ENCODE measurements at regions not wholly inside any gene's neighbourhood (a gene's known extent, or its start where the extent isn't known, plus 50 kb on each side); places are given as distances from the start of the nearest gene placed in this dataset.
"Not testable (repeated sequence)": the region's sequence is repeated elsewhere in the genome, so short reads cannot be mapped to it uniquely, and the experiment has no call there.

DNA sequence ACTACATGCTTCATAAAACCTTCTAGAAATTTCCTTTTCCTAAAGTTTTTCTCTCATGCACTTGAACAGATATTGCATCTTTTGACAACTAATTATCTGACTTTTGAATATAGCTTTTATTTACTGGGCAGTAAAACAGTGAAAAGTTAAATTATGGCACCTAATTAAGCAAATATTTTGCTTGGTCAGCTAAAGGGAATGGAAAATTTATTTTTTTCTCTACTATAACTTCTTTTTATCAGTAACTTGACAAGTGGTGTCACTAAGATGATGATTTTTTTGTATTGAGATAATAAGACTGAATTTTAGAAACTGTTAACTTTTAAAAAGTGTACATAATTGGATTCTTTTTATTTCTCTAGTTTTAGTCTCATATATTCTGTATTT, 351.6 kb downstream of the PIK3C3 start:
- Histone ChIP-seq H3K4me3 (ENCODE audit: insufficient read depth, low read depth, low read length) (no peak overlapping the region), H3K27ac (ENCODE audit: insufficient read depth, low read depth, low read length, poor library complexity, severe bottlenecking) (no peak overlapping the region), H3K9me3 (ENCODE audit: control insufficient read depth, low read length) (no peaks in the 10 kb centered on the region), H3K4me1 (ENCODE audit: control insufficient read depth, insufficient read depth, low read length) (peaks cover 6% of the 10 kb centered on the region), H3K36me3 (ENCODE audit: control insufficient read depth, insufficient read depth, low read length) (no peaks in the 10 kb centered on the region), H3K27me3 (ENCODE audit: control insufficient read depth, insufficient read depth, low read length, poor library complexity, severe bottlenecking) (no peaks in the 10 kb centered on the region)

DNA sequence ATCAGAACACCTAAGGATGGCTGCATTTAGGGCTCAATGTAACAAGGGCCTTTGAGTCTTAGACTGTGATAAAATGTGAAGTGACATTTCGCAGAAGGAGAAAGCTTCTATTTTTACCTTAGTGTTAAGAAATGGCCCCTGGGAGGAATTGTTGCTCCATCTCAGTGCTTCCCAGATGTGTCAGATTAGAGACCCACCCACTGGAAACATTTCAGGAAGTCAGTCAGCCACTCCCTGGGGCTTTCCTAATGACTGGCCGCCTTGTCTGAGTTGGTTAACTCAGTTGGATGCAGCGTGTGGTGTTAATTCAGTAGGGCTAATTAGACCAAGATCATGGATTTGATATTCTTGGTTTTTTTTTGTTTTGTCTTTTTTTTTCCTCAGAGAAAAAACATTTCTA, 355.9 kb downstream of the PIK3C3 start:
- no peaks in the 10 kb centered on the region for H3K9me3 ChIP-seq (ENCODE audit: control insufficient read depth, low read length)
- H3K4me3 ChIP-seq (ENCODE audit: insufficient read depth, low read depth, low read length), result no peak overlapping the region
- WGBS, 2 experiments, result 73 to 76% methylated on average over 3 of the region's 3 CpGs
- no peak overlapping the region for H3K27ac ChIP-seq (ENCODE audit: insufficient read depth, low read depth, low read length, poor library complexity, severe bottlenecking)
- no peaks in the 10 kb centered on the region for H3K36me3 ChIP-seq (ENCODE audit: control insufficient read depth, insufficient read depth, low read length)
- peaks cover 6% of the 10 kb centered on the region for H3K4me1 ChIP-seq (ENCODE audit: control insufficient read depth, insufficient read depth, low read length)
- H3K27me3 ChIP-seq (ENCODE audit: control insufficient read depth, insufficient read depth, low read length, poor library complexity, severe bottlenecking), result no peaks in the 10 kb centered on the region

DNA sequence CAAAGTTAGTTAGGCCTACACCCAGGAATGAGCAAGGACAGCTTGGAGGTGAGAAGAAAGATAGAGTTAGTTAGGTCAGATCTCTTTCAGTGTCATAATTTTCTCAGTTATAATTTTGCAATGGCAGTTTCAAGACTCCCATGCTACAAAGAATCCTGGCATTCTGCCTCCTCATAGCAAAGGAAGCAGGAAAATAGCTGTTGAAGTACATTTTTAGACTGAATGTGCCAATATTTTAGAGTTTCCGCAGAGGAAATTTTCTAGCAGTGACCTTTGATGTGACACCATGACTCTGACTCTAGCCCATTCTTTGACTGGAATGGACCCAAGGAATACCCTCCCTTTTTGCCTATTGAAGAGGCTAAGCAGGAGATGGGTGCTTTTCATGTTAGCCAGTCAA, 371.7 kb downstream of the PIK3C3 start:
- H3K36me3 ChIP-seq (ENCODE audit: control insufficient read depth, insufficient read depth, low read length), result no peaks in the 10 kb centered on the region
- H3K27me3 ChIP-seq (ENCODE audit: control insufficient read depth, insufficient read depth, low read length, poor library complexity, severe bottlenecking), result no peaks in the 10 kb centered on the region
- WGBS, 2 experiments, result 95 to 97% methylated on average over 1 of the region's 1 CpG
- no peaks in the 10 kb centered on the region for H3K9me3 ChIP-seq (ENCODE audit: control insufficient read depth, low read length)
- no peak overlapping the region for H3K4me3 ChIP-seq (ENCODE audit: insufficient read depth, low read depth, low read length)
- no peak overlapping the region for H3K27ac ChIP-seq (ENCODE audit: insufficient read depth, low read depth, low read length, poor library complexity, severe bottlenecking)
- no peaks in the 10 kb centered on the region for H3K4me1 ChIP-seq (ENCODE audit: control insufficient read depth, insufficient read depth, low read length)

DNA sequence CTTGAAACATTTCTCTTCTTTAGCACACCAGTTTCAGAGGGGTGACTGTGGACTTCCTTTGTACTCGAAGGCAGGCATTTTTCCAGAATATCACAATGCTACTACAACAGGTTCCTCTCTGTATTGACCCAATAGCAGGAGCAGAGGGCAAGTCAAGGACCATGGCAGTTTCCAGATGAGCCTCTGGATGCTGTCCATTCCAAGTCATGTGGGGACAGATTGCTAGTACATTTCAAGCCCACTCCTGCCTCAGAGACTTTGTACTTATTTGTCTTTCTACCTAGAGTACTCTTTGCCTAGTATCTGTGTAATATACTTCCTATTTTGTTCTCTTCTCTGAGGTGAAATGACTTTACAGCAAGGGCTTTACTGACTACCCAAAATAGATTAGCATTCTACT, 373.9 kb downstream of the PIK3C3 start:
- no peaks in the 10 kb centered on the region for H3K36me3 ChIP-seq (ENCODE audit: control insufficient read depth, insufficient read depth, low read length)
- H3K4me1 ChIP-seq (ENCODE audit: control insufficient read depth, insufficient read depth, low read length), result no peaks in the 10 kb centered on the region
- no peak overlapping the region for H3K27ac ChIP-seq (ENCODE audit: insufficient read depth, low read depth, low read length, poor library complexity, severe bottlenecking)
- no peaks in the 10 kb centered on the region for H3K27me3 ChIP-seq (ENCODE audit: control insufficient read depth, insufficient read depth, low read length, poor library complexity, severe bottlenecking)
- WGBS, 2 experiments, result 93 to 96% methylated on average over 1 of the region's 1 CpG
- no peaks in the 10 kb centered on the region for H3K9me3 ChIP-seq (ENCODE audit: control insufficient read depth, low read length)
- no peak overlapping the region for H3K4me3 ChIP-seq (ENCODE audit: insufficient read depth, low read depth, low read length)

DNA sequence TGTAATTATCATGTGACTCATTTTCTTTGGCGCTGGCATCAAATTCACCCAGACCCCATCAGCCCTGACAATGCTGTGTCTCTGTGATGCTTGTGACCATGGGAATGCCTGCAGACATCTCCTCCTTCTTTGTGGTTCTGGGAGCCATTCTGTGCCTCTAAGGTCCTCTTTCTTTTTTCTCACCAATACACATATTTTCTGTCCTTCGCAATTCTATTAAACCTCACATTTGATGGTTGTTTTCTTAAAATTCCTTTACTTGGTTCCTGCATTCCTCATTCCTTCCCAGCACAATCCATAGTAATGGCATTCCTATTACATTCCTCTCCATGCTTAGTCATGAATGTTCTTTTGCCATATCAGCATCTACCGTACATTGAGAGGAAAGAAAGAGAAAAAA, 375.3 kb downstream of the PIK3C3 start:
- WGBS, 2 experiments, result 92 to 98% methylated on average over 3 of the region's 3 CpGs
- no peaks in the 10 kb centered on the region for H3K9me3 ChIP-seq (ENCODE audit: control insufficient read depth, low read length)
- no peak overlapping the region for H3K4me3 ChIP-seq (ENCODE audit: insufficient read depth, low read depth, low read length)
- no peaks in the 10 kb centered on the region for H3K36me3 ChIP-seq (ENCODE audit: control insufficient read depth, insufficient read depth, low read length)
- no peaks in the 10 kb centered on the region for H3K4me1 ChIP-seq (ENCODE audit: control insufficient read depth, insufficient read depth, low read length)
- no peaks in the 10 kb centered on the region for H3K27me3 ChIP-seq (ENCODE audit: control insufficient read depth, insufficient read depth, low read length, poor library complexity, severe bottlenecking)
- H3K27ac ChIP-seq (ENCODE audit: insufficient read depth, low read depth, low read length, poor library complexity, severe bottlenecking), result no peak overlapping the region

DNA sequence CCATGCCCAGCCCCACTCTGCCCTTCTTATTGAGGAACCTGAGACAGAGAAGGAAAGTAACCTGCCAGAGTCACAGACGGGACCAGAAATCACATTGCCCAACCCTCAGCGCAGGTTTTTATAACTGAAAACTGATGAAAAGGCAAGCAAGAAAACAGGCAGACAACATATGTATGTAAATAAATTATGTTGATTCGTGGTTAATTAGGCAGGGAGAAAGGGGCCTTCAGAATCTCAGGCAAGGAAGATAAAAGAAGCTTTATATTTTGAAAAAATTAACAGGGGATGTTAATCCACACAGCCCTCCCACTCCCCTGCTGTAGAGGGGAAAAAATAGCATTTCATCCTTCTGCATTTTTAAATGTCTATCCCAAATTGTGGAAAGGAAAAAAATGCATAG, 378.5 kb downstream of the PIK3C3 start:
- Histone ChIP-seq H3K36me3 (ENCODE audit: control insufficient read depth, insufficient read depth, low read length) (no peaks in the 10 kb centered on the region), H3K9me3 (ENCODE audit: control insufficient read depth, low read length) (no peaks in the 10 kb centered on the region), H3K27ac (ENCODE audit: insufficient read depth, low read depth, low read length, poor library complexity, severe bottlenecking) (no peak overlapping the region), H3K4me1 (ENCODE audit: control insufficient read depth, insufficient read depth, low read length) (no peaks in the 10 kb centered on the region), H3K27me3 (ENCODE audit: control insufficient read depth, insufficient read depth, low read length, poor library complexity, severe bottlenecking) (no peaks in the 10 kb centered on the region), H3K4me3 (ENCODE audit: insufficient read depth, low read depth, low read length) (no peak overlapping the region)
- 85 to 92% methylated on average over 3 of the region's 3 CpGs for WGBS, 2 experiments

DNA sequence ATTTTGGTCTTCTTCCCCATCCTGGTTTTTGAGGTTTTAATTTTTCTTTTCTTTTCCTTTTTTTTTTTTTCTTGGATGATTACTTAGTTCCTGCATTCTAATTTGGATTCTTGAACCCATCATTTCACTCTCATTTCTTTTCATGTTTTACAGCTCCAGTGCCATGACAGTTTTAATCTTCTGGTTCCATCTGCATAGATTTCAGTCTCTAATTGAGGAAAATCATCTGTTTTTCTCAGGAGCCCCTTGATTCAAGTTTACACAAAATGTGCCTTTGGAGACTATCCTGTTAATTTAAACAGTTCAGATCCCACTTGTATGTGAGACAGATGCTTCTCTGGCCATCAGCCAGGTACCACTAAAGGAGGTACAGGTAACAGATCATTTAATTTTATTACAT, 379.9 kb downstream of the PIK3C3 start:
- no peak overlapping the region for H3K4me3 ChIP-seq (ENCODE audit: insufficient read depth, low read depth, low read length)
- no peak overlapping the region for H3K27ac ChIP-seq (ENCODE audit: insufficient read depth, low read depth, low read length, poor library complexity, severe bottlenecking)
- H3K27me3 ChIP-seq (ENCODE audit: control insufficient read depth, insufficient read depth, low read length, poor library complexity, severe bottlenecking), result no peaks in the 10 kb centered on the region
- no peaks in the 10 kb centered on the region for H3K36me3 ChIP-seq (ENCODE audit: control insufficient read depth, insufficient read depth, low read length)
- no peaks in the 10 kb centered on the region for H3K4me1 ChIP-seq (ENCODE audit: control insufficient read depth, insufficient read depth, low read length)
- H3K9me3 ChIP-seq (ENCODE audit: control insufficient read depth, low read length), result no peaks in the 10 kb centered on the region

DNA sequence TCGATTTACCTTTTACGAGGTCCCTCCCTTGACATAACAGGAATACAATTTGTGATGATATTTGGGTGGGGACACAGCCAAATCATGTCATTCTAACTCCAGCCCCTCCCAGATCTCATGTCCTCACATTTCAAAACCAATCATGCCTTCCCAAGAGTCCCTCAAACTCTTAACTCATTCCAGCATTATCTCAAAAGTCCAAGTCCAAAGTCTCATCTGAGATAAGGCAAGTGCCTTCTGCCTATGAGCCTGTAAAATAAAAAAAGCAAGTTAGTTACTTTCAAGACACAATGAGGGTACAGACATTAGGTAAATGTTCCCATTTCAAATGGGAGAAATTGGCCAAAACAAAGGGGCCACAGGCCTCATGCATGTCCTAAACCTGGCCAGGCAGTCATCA, 381.1 kb downstream of the PIK3C3 start:
- no peaks in the 10 kb centered on the region for H3K27me3 ChIP-seq (ENCODE audit: control insufficient read depth, insufficient read depth, low read length, poor library complexity, severe bottlenecking)
- H3K4me1 ChIP-seq (ENCODE audit: control insufficient read depth, insufficient read depth, low read length), result no peaks in the 10 kb centered on the region
- H3K27ac ChIP-seq (ENCODE audit: insufficient read depth, low read depth, low read length, poor library complexity, severe bottlenecking), result no peak overlapping the region
- no peaks in the 10 kb centered on the region for H3K36me3 ChIP-seq (ENCODE audit: control insufficient read depth, insufficient read depth, low read length)
- H3K9me3 ChIP-seq (ENCODE audit: control insufficient read depth, low read length), result no peaks in the 10 kb centered on the region
- WGBS, 2 experiments, result 100% methylated on average over 1 of the region's 2 CpGs
- no peak overlapping the region for H3K4me3 ChIP-seq (ENCODE audit: insufficient read depth, low read depth, low read length)

DNA sequence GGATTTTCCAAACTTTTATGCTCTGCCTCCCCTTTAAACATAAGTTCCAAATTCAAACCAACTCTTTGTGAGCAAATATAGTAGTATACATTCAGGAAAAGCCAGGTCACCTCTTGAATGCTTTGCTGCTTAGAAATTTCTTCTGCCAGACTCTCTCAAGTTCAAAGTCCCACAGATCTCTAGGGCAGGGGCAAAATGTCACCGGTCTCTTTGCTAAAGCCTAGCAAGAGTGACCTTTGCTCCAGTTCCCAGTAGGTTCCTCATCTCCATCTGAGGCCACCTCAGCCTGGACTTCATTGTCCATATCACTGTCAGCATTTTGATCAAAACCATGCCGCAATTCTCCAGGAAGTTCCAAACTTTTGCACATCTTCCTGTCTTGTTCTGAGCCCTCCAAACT, 382.3 kb downstream of the PIK3C3 start:
- not testable (repeated sequence) for H3K4me1 ChIP-seq (ENCODE audit: control insufficient read depth, insufficient read depth, low read length); H3K4me3 ChIP-seq (ENCODE audit: insufficient read depth, low read depth, low read length)
- WGBS, 2 experiments, result 88 to 94% methylated on average over 2 of the region's 2 CpGs

DNA sequence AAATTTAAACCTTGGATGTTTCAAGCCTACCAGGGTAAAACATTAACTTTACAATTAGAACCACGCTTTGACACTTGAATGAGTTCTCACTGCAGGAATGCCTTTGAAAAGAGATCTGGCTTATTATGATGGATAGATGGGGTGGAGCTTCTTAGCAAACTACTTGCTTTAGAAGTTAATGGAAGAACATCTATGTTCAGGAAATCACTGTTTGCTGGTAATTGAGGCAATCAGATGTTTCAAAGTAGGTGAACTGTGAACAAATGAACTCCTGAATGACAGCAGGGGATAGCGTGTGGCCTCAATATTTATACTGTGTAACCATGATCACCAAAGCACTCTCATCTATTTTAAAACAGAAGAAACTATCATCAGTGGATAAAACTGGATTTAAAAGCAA, 383.6 kb downstream of the PIK3C3 start:
- Histone ChIP-seq H3K36me3 (ENCODE audit: control insufficient read depth, insufficient read depth, low read length) (no peaks in the 10 kb centered on the region), H3K4me1 (ENCODE audit: control insufficient read depth, insufficient read depth, low read length) (no peaks in the 10 kb centered on the region), H3K4me3 (ENCODE audit: insufficient read depth, low read depth, low read length) (no peak overlapping the region), H3K27me3 (ENCODE audit: control insufficient read depth, insufficient read depth, low read length, poor library complexity, severe bottlenecking) (no peaks in the 10 kb centered on the region), H3K27ac (ENCODE audit: insufficient read depth, low read depth, low read length, poor library complexity, severe bottlenecking) (no peak overlapping the region), H3K9me3 (ENCODE audit: control insufficient read depth, low read length) (no peaks in the 10 kb centered on the region)
- 51 to 56% methylated on average over 2 of the region's 2 CpGs for WGBS, 2 experiments

More for the DNA sequence above, 382.3 kb downstream of the PIK3C3 start:
- H3K36me3 ChIP-seq (ENCODE audit: control insufficient read depth, insufficient read depth, low read length); H3K9me3 ChIP-seq (ENCODE audit: control insufficient read depth, low read length); H3K27ac ChIP-seq (ENCODE audit: insufficient read depth, low read depth, low read length, poor library complexity, severe bottlenecking); H3K27me3 ChIP-seq (ENCODE audit: control insufficient read depth, insufficient read depth, low read length, poor library complexity, severe bottlenecking): not testable (repeated sequence)

DNA sequence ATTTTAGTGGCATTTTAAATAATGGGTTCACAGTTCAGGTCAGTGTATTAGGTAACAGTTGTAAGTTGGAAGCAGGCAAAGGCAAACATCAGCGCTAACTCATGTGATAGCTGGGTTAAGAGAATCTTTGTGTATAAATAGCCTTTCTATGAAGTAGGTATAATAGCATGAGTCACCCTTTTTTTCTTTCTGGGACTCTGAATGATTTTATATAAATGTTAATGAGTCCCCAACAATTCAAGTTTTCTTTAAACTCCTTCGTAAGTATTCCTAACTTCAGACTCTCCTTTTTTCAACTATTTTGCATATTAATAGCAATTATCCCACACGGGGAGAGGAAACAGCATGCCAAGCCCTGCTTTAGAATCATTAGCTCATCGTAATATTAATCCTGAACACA, 384.3 kb downstream of the PIK3C3 start:
- H3K4me1 ChIP-seq (ENCODE audit: control insufficient read depth, insufficient read depth, low read length), result no peaks in the 10 kb centered on the region
- H3K27ac ChIP-seq (ENCODE audit: insufficient read depth, low read depth, low read length, poor library complexity, severe bottlenecking), result no peak overlapping the region
- H3K9me3 ChIP-seq (ENCODE audit: control insufficient read depth, low read length), result no peaks in the 10 kb centered on the region
- H3K4me3 ChIP-seq (ENCODE audit: insufficient read depth, low read depth, low read length), result no peak overlapping the region
- H3K36me3 ChIP-seq (ENCODE audit: control insufficient read depth, insufficient read depth, low read length), result no peaks in the 10 kb centered on the region
- 25 to 30% methylated on average over 4 of the region's 4 CpGs for WGBS, 2 experiments
- no peaks in the 10 kb centered on the region for H3K27me3 ChIP-seq (ENCODE audit: control insufficient read depth, insufficient read depth, low read length, poor library complexity, severe bottlenecking)
